AG10803 (cell line): ENCODE measurements at regions not wholly inside any gene's neighbourhood (a gene's known extent, or its start where the extent isn't known, plus 50 kb on each side); places are given as distances from the start of the nearest gene placed in this dataset.

ENCODE experiments used
- DNase-seq: peaks from one replicate; pipeline ENCODE4 v3.0.0; 2010; ENCODE audit warnings: low read depth
- H3K4me3 ChIP-seq: 2 replicates; pipeline ENCODE4 v1.5.1; 2011; ENCODE audit warnings: mild to moderate bottlenecking, low read length, control low read depth
- TF ChIP-seq, protein P1 (sequence below): conservative IDR thresholded peaks from 2 replicates; pipeline ENCODE4 v1.5.1; 2011; ENCODE audit warnings: mild to moderate bottlenecking, low read length, control low read depth, inconsistent platforms

DNA sequence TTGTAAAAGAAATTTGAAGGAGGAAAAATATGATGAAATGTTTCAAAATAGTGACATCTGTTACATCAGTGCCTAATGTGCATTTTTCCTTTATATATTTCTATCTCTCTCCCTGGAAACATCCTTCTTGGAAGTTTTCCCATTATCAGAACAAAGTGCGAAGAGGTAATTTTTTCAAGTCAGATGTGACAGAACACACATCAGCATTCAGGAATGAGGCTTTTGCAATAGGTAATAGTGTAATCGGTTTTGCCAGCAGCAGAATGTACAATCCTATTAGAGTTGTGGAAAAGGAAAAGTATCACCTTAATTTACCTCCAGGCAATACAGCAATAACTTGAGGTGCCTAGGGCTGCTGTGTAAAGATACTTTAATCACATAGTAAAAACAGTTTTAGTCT, 275.8 kb downstream of the FAT3 start:
- peak; percentile 8 for DNase-seq
- H3K4me3 ChIP-seq: no peak overlapping the region
- TF ChIP-seq, protein P1, sequence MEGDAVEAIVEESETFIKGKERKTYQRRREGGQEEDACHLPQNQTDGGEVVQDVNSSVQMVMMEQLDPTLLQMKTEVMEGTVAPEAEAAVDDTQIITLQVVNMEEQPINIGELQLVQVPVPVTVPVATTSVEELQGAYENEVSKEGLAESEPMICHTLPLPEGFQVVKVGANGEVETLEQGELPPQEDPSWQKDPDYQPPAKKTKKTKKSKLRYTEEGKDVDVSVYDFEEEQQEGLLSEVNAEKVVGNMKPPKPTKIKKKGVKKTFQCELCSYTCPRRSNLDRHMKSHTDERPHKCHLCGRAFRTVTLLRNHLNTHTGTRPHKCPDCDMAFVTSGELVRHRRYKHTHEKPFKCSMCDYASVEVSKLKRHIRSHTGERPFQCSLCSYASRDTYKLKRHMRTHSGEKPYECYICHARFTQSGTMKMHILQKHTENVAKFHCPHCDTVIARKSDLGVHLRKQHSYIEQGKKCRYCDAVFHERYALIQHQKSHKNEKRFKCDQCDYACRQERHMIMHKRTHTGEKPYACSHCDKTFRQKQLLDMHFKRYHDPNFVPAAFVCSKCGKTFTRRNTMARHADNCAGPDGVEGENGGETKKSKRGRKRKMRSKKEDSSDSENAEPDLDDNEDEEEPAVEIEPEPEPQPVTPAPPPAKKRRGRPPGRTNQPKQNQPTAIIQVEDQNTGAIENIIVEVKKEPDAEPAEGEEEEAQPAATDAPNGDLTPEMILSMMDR: no peak

DNA sequence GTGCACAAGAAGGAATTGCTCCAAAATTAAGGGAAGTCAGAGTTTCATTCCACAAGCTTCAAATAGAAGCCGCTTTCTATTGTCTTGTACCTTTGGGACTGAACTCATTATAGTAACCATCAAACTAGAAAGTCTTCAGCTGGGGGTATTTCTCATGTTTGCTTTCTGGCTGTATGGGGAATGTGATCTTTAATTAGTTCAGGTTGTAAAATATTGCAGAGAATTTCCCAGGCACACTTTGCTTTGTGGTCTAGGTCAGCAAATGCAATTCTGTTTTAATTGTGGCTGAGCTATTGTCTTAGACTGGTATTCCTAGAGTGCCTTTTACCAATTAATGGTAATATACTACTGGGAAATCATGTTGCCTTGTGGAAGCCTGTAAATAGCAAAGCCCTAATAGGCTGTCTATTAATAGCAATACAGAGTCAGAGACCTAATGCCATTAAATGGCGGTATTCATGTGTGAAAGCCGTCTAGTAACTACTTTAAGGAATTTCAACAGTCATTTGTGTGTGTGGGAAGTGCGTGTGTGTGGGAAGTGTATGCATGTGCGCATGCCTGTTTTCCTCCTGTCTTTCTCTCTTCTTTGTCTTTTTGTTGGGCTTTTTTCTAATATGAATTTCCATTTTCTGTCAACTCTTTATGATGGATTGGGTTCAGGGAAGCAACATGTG, 276.6 kb downstream of the FAT3 start:
- no peak overlapping the region for H3K4me3 ChIP-seq
- DNase-seq: no peak
- TF ChIP-seq, protein P1: no peak

DNA sequence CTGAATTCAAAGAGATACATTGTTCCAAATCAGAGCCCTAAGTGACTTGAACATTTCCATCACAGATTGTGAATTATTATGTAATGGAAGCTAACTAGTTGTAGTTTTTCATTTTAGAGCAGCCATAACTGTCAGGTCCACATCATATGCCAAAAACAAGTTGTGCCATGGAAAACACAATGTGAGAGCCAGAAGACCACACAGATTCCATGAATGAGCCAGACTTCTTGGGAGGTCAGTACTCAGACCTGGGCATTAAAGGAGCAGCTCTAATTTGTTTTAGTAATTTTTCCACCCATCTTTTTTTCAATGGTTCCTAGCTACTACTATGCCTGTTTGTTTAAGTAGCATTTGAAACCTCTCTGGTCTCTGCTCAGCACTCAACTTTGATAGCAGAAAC, 279.4 kb downstream of the FAT3 start:
- TF ChIP-seq, protein P1: no peak

DNA sequence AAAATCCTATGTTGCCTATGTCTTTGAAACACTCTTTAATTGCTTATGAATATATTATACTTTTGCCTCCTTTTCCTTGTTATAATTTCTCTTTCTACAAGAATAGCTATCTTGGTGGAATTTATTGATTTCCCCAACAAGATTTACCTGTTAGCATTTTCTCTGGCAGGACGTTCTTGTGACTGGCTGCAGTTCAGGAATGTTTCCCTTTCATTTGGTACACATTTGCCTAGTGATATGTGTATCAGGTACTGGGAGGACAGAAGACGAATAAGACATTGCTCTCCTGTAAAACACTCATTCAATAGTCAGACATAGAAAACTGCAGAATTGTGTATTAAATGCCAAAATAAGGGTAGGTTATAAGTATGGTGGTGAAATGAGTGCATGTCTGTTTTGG, 279.9 kb downstream of the FAT3 start:
- H3K4me3 ChIP-seq: no peak overlapping the region
- DNase-seq: no peak

More for the DNA sequence above, 279.4 kb downstream of the FAT3 start:
- no peak for DNase-seq
- no peak overlapping the region for H3K4me3 ChIP-seq

DNA sequence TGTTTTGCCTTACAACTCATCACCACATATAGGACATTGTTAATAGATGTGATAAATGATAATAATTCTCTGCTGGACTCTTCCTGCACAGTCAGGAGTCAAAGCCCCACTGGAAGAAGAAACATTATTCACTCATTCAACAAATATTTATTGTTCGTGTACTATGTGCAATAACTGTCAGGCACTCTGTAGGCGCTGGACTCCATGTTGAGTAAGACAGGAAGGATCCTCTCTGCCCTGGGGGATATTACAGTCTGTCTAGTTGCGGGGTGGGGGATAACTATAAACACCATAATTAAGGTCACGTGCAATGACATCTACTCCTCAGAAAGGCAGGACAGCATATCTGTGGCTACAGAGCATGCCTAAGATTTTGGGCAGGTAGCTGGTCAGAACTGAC, 281.1 kb downstream of the FAT3 start:
- no peak for DNase-seq
- no peak overlapping the region for H3K4me3 ChIP-seq
- TF ChIP-seq, protein P1: no peak

More for the DNA sequence above, 279.9 kb downstream of the FAT3 start:
- TF ChIP-seq, protein P1: no peak

DNA sequence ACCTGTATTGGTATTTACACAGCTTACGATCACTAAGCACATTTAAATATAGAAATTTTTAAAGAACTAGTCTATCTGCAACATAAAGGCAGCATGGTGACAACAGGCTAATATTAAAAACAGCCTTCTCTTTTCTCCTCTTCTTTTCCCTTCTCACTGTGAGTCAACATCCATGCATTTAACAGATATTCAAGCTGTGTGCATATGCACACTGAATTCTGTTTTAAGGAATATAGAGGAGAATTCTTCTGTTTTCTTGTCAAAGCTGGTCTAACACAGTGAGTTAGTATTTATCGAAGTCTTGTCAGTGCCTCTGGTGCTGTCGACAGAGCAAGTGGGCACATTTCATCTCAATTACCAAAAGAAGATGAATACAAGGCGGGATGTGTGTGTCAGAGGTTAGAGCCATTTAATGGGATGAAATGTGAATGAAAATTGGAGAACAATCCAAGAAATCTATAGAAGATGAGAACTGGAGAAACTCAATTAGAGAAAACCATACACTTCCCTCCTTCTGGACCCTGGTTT, 282.3 kb downstream of the FAT3 start:
- H3K4me3 ChIP-seq: no peak overlapping the region
- TF ChIP-seq, protein P1: no peak
- DNase-seq: no peak

DNA sequence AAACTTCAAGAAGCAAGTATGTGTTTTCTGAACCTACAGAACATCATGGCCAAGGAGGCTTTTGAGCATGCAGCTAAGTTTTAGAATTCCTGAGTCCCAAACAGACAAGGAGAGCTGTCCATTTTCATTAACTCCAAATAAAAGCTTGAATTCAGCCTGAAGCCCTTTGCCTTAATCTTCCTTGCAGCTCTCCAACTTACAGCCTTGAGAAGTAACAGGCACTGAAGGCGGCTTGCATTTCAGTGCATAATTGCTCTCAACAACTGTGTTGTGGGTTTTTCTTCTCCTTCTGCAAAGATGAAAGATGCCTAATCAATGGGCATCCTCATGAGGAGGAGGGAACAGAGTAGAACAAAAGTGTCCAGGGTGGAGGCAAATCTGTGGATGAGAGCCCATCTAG, 286.0 kb downstream of the FAT3 start:
- H3K4me3 ChIP-seq: no peak overlapping the region
- DNase-seq: no peak
- TF ChIP-seq, protein P1: no peak
